ENCODE measurements at regions not wholly inside any gene's neighbourhood (a gene's known extent, or its start where the extent isn't known, plus 50 kb on each side); places are given as distances from the start of the nearest gene placed in this dataset.

DNA sequence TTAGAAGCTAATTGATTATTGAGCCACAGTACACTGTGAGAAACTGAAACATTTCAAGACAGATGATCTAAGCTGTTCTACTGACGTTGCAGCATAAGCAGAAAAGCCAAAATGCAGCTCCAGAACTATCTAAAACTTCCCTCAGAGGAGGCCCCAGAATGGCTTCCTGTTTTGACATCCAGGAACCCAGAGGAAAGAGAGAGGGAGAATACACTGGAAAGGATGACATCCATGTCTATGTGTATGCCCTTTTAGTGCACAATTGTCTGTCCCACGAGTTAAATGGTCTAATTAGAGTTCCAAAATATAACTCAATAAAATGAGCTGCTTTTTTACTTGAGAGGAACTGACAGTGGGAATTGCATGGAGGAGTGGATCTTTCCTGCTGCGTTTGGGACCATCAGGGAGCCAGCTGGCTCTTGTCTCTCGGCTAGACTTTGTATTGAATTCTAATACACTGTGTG is 688.1 kb downstream of the ZNF385D start:
- ChIA-PET POLR2A (ENCODE audit: low non-redundant PET) (no interaction called here), CTCF (no interaction called here)
- Histone ChIP-seq H3K27me3 (replicated peaks; ENCODE audit: insufficient read depth, low read depth, low read length, poor library complexity) (no peaks in the 10 kb centered on the region), H3K36me3 (ENCODE audit: insufficient read depth, low read length, poor library complexity, severe bottlenecking) (no peaks in the 10 kb centered on the region), H3K9me3 (ENCODE audit: low read depth, low read length, poor library complexity, severe bottlenecking) (peaks cover 31% of the 10 kb centered on the region), H3K27ac (ENCODE audit: low read depth, low read length, poor library complexity, severe bottlenecking) (no peak overlapping the region), H3K4me3 (ENCODE audit: low read depth, low read length, poor library complexity, severe bottlenecking) (no peak overlapping the region), H3K4me1 (ENCODE audit: insufficient read depth, low read length, poor library complexity, severe bottlenecking) (no peaks in the 10 kb centered on the region)
- DNase-seq (ENCODE audit: low spot score): no peak
- intact Hi-C loops (cut with micrococcal nuclease; ENCODE audit: unreplicated experiment): no loop called here
- no TSS peak for BruUV-seq (replicated peaks)
- no peak for TF ChIP-seq CTCF (conservative IDR thresholded peaks at IDR 0.05; ENCODE audit: low read depth, low read length)
- TF ChIP-seq EZH2 (IDR thresholded peaks at IDR 0.05; ENCODE audit: borderline replicate concordance, low read depth, low read length, poor library complexity, severe bottlenecking): no peak

- no peaks in the 10 kb centered on the region for H3K36me3 ChIP-seq (ENCODE audit: insufficient read depth, low read length, poor library complexity, severe bottlenecking)
- DNase-seq (ENCODE audit: low spot score): no peak
- H3K4me3 ChIP-seq (ENCODE audit: low read depth, low read length, poor library complexity, severe bottlenecking): no peak overlapping the region
- H3K27me3 ChIP-seq (replicated peaks; ENCODE audit: insufficient read depth, low read depth, low read length, poor library complexity): no peaks in the 10 kb centered on the region
- H3K9me3 ChIP-seq (ENCODE audit: low read depth, low read length, poor library complexity, severe bottlenecking): peaks cover 50% of the 10 kb centered on the region
- TF ChIP-seq EZH2 (IDR thresholded peaks at IDR 0.05; ENCODE audit: borderline replicate concordance, low read depth, low read length, poor library complexity, severe bottlenecking): no peak
- TF ChIP-seq CTCF (conservative IDR thresholded peaks at IDR 0.05; ENCODE audit: low read depth, low read length): no peak
- H3K27ac ChIP-seq (ENCODE audit: low read depth, low read length, poor library complexity, severe bottlenecking): no peak overlapping the region
- ChIA-PET CTCF (no interaction called here), POLR2A (ENCODE audit: low non-redundant PET) (no interaction called here)
- no TSS peak for BruUV-seq (replicated peaks)
- H3K4me1 ChIP-seq (ENCODE audit: insufficient read depth, low read length, poor library complexity, severe bottlenecking): no peaks in the 10 kb centered on the region
- intact Hi-C loops (cut with micrococcal nuclease; ENCODE audit: unreplicated experiment): no loop called here
Measured at GRCh38 chr3:21059404-21059803, 691.6 kb downstream of the ZNF385D start.

- no peaks in the 10 kb centered on the region for H3K27me3 ChIP-seq (replicated peaks; ENCODE audit: insufficient read depth, low read depth, low read length, poor library complexity)
- BruUV-seq (replicated peaks): no TSS peak
- TF ChIP-seq CTCF (conservative IDR thresholded peaks at IDR 0.05; ENCODE audit: low read depth, low read length) (no peak), EZH2 (IDR thresholded peaks at IDR 0.05; ENCODE audit: borderline replicate concordance, low read depth, low read length, poor library complexity, severe bottlenecking) (no peak)
- intact Hi-C loops (cut with micrococcal nuclease; ENCODE audit: unreplicated experiment): no loop called here
- H3K27ac ChIP-seq (ENCODE audit: low read depth, low read length, poor library complexity, severe bottlenecking): no peak overlapping the region
- ChIA-PET CTCF (no interaction called here), POLR2A (ENCODE audit: low non-redundant PET) (interaction anchor here (0.7 kb wide), 1 partner anchor 10 kb away, joined by 4 read pairs; no protein-coding TSS in a partner anchor)
- H3K9me3 ChIP-seq (ENCODE audit: low read depth, low read length, poor library complexity, severe bottlenecking): peaks cover 40% of the 10 kb centered on the region
- H3K36me3 ChIP-seq (ENCODE audit: insufficient read depth, low read length, poor library complexity, severe bottlenecking): no peaks in the 10 kb centered on the region
- no peak overlapping the region for H3K4me3 ChIP-seq (ENCODE audit: low read depth, low read length, poor library complexity, severe bottlenecking)
- no peaks in the 10 kb centered on the region for H3K4me1 ChIP-seq (ENCODE audit: insufficient read depth, low read length, poor library complexity, severe bottlenecking)
- DNase-seq (ENCODE audit: low spot score): no peak
Measured at GRCh38 chr3:21056293-21056692, 694.7 kb downstream of the ZNF385D start.

All from A673 (cell line).